Non-pigmented ciliary epithelial cell (primary cell): ENCODE measurements at regions not wholly inside any gene's neighbourhood (a gene's known extent, or its start where the extent isn't known, plus 50 kb on each side); places are given as distances from the start of the nearest gene placed in this dataset.
"Not testable (repeated sequence)": the region's sequence is repeated elsewhere in the genome, so short reads cannot be mapped to it uniquely, and the experiment has no call there.

Experiments used
- DNase-seq: peaks from one replicate; pipeline ENCODE4 v3.0.0-alpha.2; 2010; ENCODE audit warnings: low read depth

- no peak for DNase-seq
Measured at GRCh38 chr16:86939609-86940008, 361.3 kb downstream of the FOXL1 start.

DNA sequence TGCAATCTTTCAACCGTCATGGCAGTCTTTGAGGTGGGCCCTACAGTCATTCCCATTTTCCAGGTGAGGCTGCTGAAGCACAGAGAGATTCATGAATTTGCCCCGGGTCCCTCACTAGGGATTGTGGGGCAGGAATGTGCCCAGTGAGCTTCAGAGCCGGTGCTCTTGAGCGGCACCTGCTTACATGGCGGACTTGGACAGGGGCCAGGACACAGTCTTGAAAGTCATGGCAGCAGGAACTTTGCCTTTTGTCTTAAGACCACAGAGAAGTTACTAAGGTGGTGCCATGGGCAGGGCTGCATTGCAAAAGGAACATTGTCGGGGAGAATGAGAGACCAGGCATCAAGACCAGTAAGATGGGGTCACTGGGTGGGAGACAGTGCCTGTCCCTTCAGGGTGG is 363.4 kb downstream of the FOXL1 start:
- DNase-seq = no peak

GRCh38 chr16:86942151-86943051 is 364.1 kb downstream of the FOXL1 start:
- no peak for DNase-seq

DNA sequence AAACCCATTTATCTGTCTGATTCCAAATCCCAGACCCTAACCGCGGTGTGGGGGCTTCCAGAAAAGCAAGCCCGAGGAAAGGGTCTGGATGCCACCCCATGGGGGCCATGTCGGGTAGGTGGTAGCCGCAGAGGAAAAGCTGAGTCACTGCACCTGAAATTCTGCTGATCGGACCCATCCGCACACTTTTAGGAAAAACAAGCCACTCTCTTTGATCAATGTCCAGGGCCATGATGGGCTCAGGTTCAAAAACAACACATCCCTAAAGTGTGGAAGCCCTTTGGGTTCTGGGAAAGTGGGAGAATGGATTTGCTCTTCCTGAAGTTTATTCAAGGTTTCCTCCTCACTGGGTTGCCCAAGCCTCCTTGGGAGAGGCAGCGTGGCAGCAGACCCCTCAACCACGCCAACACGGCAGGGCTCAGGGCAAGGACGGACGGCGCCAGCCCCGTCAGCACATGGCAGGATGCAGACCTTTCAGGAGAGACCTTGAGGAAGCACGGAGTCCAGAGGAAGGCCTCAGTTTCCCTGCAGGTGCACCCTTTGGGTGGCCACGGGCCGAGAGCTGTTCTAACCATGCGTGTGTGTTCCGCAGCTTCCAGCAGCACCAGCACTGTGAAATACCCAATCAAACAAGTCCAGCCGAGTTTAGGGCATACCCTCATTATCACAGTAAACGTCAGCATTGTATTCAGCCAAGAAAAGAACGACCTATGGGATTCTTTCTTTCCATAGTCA is 367.0 kb downstream of the FOXL1 start:
- DNase-seq = no peak

GRCh38 chr16:86946396-86946795 is 368.0 kb downstream of the FOXL1 start:
- DNase-seq = no peak

- no peak for DNase-seq
Measured at GRCh38 chr16:86946981-86947380, 368.6 kb downstream of the FOXL1 start.

DNA sequence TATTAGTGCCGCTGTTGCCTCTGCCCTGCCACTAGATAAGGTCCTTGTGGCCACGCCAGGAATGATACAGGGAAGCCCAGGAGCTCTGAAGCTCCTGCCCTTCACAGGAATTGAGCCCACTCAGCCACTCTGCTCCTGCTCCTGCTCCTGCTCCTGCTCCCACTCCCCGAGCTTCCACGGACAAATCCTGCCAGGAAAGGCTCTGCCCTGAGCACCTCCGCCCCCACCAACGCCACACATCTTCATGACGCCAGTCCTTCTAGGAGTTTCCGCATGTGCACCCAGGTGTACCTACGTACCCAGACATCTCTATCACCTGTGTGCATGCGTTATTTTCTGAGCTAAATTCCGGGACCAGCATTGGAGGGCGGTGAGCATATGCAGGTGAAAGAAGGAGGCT is 369.1 kb downstream of the C16orf95 start:
- DNase-seq = no peak

DNA sequence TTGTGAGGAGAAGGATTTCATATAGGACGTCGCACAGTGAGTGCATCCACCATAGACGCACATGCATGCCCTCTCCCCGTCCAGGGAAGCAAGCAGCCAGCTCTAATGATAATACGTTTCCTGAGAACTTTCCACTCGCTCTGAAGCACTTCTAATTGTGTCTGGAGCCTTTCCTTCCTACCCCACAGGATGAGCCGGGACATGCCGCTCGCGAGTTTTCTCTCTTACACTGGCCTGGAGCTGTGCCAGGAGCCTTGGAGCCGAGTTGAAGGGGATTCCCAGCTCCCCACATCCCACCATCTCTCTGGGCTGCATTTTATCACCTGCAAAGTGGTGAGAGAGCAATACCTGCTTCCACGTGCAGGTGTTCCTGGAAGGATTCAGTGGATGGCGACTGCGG is 368.1 kb downstream of the C16orf95 start:
- no peak for DNase-seq

DNA sequence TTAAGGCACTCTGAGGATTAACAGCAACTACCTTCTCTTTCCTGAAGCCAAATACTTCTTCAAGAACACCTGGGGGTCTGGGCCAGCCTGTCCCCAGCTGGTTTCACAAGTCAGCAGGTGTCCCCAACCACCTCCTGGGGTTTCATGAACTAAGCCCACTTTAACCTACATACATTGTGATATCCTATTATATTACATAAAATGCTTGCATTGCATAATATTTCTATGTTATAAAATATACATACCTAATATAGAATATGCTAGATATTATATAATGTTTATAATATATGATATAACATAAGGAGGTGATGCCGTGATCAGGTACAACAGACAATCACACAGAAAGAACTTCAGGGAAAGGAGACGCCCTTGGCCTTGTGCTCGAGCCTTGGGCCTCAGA is 367.6 kb downstream of the C16orf95 start:
- no peak for DNase-seq

GRCh38 chr16:86951041-86951822 is 366.0 kb downstream of the C16orf95 start:
- no peak for DNase-seq

DNA sequence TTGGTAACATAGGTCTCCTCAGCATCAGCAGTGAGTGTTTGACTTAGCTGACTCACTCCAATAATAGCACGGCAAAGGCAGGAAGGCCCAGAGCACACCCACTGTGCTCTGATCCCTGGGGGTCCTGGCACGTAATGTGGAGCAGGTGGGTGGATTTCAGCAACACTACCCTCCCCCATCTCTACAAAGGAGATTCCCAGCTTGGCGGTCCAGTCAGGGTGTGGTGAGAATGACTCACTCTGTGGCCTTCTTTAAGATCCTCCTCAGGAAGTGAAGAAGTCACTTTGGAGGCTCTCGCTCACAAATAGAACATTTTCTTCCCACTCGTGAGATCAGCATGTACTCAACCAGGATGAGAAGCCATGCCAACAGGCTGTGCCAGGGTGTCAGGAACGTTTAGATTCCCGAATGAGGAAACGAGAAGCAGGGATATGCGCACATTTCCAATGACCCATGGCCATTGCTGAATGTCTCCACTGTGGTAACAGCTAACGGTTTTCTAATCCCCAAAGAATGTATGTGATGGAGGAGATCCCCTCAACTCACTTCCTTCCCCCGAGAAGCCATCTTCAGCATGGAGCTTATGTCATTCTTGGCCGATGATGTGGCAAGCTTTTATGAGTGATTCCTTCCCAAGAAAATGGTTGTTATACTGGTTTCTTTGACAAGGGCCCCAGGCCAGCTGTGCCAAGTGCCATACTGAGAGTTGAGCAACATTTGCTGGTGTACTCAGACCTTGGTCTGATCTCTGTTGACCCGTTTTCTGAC is 365.2 kb downstream of the C16orf95 start:
- DNase-seq = peak; percentile 98

DNA sequence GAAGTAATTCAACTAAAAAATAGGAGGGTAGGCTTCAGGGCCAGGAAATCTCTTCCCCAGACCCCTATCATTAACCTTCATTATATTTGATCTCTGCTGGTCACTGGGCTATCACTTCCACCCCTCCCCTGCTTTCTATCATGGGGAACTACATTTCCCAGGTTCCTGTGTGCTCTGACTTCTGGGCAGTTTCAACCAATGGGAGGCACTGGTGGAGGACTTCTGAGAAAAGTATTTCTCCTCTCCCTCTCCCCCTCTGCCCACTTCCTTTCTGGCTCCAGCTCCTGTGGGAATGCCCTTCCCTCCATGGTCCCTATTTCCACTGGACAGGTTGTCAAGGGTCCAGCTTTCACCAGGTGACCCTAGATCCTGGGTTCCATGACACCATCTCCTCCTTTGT is 364.4 kb downstream of the C16orf95 start:
- no peak for DNase-seq

DNA sequence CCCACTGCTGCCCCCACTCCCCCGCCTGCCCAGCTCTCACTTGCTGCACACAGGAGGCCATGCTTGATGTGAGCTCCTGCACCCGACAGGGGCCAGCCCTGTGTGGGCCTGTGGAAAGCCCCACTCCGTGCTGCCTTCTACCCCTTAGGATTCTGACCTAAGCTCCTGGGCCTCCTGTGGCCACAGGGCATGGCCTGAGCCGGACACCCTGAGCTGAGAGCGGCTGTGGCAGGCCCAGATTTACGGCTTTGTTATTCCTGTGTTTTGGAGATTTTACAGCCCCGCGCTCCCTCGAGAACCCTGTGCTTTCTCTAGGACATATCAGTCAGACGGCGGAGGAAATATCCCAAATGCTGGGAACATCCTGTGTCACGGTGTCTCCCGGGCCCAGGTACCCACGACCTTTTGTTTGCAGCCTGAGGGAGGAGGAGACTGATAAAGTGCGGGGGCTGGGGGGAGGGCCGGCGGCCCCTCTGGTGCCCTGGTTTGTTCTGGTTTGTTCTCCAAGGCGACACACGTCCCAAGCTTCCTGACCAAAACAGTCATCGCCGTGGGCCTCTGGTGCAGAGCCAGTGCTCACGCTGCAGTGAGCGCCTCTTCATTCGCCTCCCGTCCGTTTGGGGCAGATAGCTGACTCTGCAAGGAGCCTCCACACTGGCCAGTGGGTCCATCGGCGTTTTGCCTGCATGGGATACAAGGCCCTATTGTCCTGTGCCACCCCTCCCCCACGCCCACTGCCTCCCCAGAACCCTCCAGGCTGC is 363.4 kb downstream of the C16orf95 start:
- DNase-seq = no peak

DNA sequence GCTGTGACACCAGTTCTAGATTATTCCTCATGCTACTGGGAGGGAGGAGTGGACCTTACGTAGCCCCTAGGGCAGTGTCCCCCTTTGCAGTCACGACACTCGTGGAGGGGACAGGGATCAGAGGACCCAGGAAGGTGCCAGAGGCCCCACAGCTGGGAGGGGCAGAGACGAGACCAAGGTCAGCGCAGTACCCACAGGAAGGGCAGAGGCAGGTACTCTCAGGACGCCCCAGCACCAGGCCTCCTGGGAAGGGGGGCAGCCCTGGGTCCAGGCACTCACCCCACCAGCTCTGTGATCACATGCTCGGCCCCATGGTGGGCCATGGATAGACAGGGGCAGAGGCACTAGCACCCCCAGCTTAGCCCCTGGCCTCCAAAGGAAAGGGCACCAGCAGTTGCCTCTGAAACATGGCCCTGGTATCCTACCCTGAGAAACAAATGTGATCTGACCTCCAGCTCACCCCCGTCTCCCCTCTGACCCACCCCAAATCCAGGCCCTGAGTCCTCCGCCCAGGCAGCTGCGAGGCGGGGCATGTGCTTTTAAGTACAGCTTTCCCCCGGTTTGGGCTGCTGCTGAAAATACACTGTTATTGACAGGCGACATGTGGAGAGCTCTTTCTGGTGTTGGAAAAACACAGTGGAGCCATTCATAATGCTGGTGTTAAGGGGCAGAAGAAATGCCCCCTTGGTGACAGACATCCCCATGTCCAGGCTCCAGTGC is 361.9 kb downstream of the C16orf95 start:
- DNase-seq = no peak

DNA sequence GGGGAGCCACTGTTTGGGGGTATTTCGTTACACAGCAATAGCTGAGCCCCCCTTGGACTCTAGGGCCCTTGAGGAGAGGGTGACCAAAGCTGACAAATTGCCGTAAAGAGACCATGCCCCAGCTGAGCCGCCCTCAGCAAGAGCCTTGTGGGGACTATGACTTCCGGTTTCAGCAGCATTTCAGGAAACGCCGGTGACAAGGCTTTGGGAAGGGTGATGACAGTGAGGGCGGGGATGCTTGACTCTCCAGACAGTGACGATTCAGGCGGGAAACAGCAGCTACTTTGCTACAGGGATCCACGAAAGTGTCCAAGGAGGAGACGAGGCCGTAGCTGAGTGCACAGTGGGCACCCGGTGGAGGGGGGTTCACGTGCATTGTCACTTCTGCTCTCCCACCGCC is 360.8 kb downstream of the C16orf95 start:
- no peak for DNase-seq

DNA sequence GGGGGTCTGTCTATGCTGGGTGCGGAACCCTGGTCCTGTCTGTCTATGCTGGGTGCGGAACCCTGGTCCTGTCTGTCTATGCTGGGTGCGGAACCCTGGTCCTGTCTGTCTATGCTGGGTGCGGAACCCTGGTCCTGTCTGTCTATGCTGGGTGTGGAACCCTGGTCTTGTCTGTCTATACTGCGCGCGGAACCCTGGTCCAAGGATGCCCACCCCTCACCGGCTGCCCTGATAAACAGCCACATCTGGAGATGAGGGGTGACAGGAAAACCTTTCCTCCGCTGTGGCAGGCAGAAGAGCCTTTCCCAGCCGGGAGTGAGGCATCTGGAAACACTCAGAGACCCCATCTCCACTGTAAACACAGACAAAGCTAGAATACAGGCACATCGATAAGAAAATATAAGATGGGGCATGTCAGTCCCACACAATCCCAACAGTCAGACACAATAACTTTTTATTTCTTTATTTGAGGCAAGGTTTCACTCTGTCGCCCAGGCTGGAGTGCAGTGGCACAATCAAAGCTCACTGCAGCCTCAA is 359.5 kb downstream of the C16orf95 start:
- DNase-seq = not testable (repeated sequence)

GRCh38 chr16:86958423-86958822 is 358.8 kb downstream of the C16orf95 start:
- DNase-seq = no peak

- DNase-seq = no peak
Measured at GRCh38 chr16:86959091-86959651, 358.0 kb downstream of the C16orf95 start.

- no peak for DNase-seq
Measured at GRCh38 chr16:86959729-86960128, 357.5 kb downstream of the C16orf95 start.

DNA sequence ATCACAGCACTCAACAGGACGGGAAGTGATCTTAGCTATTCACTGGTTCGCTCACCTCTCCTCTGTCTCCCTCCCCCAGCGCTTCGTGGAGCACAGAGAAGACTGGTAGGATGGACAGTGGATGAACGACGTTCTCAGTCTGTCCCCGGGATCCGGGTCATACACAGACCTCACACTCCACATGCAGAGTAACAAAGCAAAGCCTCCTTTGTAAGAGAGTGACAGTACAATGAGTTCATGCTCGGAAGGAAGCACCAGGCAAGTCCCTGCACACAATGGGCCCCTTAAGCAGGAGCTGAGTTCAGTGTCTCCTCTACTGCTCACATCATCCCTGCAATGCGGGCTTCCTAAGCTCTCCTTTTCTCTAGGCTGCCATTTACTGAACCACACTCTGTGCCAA is 356.9 kb downstream of the C16orf95 start:
- no peak for DNase-seq
